HL-60 (cell line): ENCODE measurements at regions not wholly inside any gene's neighbourhood (a gene's known extent, or its start where the extent isn't known, plus 50 kb on each side); places are given as distances from the start of the nearest gene placed in this dataset.

Experiments used
- DNase-seq, 2 experiments: peaks; one replicate each; pipeline ENCODE4 v3.0.0-alpha.2; 2010 to 2020; ENCODE audit warnings: low read depth in 1 of 2, low spot score in 1 of 2
- H3K27ac ChIP-seq: fragments of 250-450 bp; sonication (Bioruptor Pico); replicated peaks from 2 replicates; pipeline ENCODE4 v1.5.1; 2020; ENCODE audit warnings: mild to moderate bottlenecking, moderate library complexity
- H3K27me3 ChIP-seq: fragments of 250-450 bp; sonication (Bioruptor Pico); 2 replicates; pipeline ENCODE4 v1.5.1; 2021; ENCODE audit warnings: mild to moderate bottlenecking, moderate library complexity; ENCODE audit not compliant: insufficient read depth, poor library complexity, severe bottlenecking
- H3K4me3 ChIP-seq: replicated peaks from 2 replicates; pipeline ENCODE4 v1.5.1; 2011; ENCODE audit warnings: mild to moderate bottlenecking, control low read depth, low read length; ENCODE audit not compliant: insufficient read depth
- CTCF ChIP-seq: IDR thresholded peaks from one replicate; pipeline ENCODE4 v1.5.1; 2011; ENCODE audit warnings: low read length, control low read depth, inconsistent platforms; ENCODE audit not compliant: insufficient read depth
- GABPA ChIP-seq: IDR thresholded peaks from 2 replicates; pipeline ENCODE4 v1.6.1; 2012; ENCODE audit warnings: low read depth
- POLR2AphosphoS5 ChIP-seq: IDR thresholded peaks from 2 replicates; pipeline ENCODE4 v1.6.1; 2012; ENCODE audit warnings: low read depth
- SPI1 ChIP-seq: IDR thresholded peaks from 2 replicates; pipeline ENCODE4 v1.6.1; 2012; ENCODE audit warnings: low read depth, mild to moderate bottlenecking, borderline replicate concordance
- TF ChIP-seq, protein P1 (sequence below): IDR thresholded peaks from 2 replicates; pipeline ENCODE4 v1.6.1; 2012; ENCODE audit warnings: low read depth; ENCODE audit not compliant: insufficient replicate concordance

- H3K27ac ChIP-seq: no peak overlapping the region
- H3K4me3 ChIP-seq: no peak overlapping the region
- no peak for DNase-seq
- TF ChIP-seq CTCF: no peak
- no peak for TF ChIP-seq SPI1
- TF ChIP-seq POLR2AphosphoS5: no peak
- TF ChIP-seq, protein P1, sequence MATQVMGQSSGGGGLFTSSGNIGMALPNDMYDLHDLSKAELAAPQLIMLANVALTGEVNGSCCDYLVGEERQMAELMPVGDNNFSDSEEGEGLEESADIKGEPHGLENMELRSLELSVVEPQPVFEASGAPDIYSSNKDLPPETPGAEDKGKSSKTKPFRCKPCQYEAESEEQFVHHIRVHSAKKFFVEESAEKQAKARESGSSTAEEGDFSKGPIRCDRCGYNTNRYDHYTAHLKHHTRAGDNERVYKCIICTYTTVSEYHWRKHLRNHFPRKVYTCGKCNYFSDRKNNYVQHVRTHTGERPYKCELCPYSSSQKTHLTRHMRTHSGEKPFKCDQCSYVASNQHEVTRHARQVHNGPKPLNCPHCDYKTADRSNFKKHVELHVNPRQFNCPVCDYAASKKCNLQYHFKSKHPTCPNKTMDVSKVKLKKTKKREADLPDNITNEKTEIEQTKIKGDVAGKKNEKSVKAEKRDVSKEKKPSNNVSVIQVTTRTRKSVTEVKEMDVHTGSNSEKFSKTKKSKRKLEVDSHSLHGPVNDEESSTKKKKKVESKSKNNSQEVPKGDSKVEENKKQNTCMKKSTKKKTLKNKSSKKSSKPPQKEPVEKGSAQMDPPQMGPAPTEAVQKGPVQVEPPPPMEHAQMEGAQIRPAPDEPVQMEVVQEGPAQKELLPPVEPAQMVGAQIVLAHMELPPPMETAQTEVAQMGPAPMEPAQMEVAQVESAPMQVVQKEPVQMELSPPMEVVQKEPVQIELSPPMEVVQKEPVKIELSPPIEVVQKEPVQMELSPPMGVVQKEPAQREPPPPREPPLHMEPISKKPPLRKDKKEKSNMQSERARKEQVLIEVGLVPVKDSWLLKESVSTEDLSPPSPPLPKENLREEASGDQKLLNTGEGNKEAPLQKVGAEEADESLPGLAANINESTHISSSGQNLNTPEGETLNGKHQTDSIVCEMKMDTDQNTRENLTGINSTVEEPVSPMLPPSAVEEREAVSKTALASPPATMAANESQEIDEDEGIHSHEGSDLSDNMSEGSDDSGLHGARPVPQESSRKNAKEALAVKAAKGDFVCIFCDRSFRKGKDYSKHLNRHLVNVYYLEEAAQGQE: no peak
- no peak for TF ChIP-seq GABPA
- H3K27me3 ChIP-seq: no peaks in the 10 kb centered on the region
Measured at GRCh38 chr18:72140007-72140406, 404.1 kb downstream of the CBLN2 start.

GRCh38 chr18:72128649-72129048 is 415.5 kb downstream of the CBLN2 start:
- TF ChIP-seq, protein P1: no peak
- TF ChIP-seq SPI1: no peak
- no peak for TF ChIP-seq POLR2AphosphoS5
- TF ChIP-seq CTCF: no peak
- TF ChIP-seq GABPA: no peak
- Histone ChIP-seq H3K27ac (no peak overlapping the region), H3K27me3 (no peaks in the 10 kb centered on the region), H3K4me3 (no peak overlapping the region)
- no peak for DNase-seq

DNA sequence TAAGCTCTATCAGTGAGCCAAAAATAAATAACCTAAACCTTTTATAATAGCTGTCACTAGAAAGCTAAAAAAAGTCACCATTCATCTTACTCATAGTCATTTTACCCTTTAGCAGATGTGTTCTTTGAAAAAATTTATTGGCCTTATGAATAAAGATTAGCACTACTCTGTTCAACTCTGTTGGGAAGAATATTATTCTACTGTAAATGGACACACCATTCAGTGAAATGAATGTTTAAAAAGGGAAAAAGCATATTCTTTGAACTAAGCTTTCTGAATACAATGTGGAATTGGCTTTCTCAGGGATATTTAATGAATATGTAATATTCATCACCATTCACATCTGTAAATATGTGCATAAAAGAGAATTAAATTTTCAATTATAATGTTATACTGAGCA is 422.0 kb downstream of the CBLN2 start:
- H3K27ac ChIP-seq: no peak overlapping the region
- H3K4me3 ChIP-seq: no peak overlapping the region
- TF ChIP-seq GABPA (no peak), SPI1 (no peak), CTCF (no peak), POLR2AphosphoS5 (no peak)
- TF ChIP-seq, protein P1: no peak
- no peaks in the 10 kb centered on the region for H3K27me3 ChIP-seq
- DNase-seq: no peak
